Pulmonary artery endothelial cell (primary cell): ENCODE measurements at regions not wholly inside any gene's neighbourhood (a gene's known extent, or its start where the extent isn't known, plus 50 kb on each side); places are given as distances from the start of the nearest gene placed in this dataset.
"Not testable (repeated sequence)": the region's sequence is repeated elsewhere in the genome, so short reads cannot be mapped to it uniquely, and the experiment has no call there.

Experiments used
- DNase-seq: peaks from one replicate; pipeline ENCODE4 v3.0.0-alpha.2; 2011; ENCODE audit warnings: low read depth, low spot score

DNA sequence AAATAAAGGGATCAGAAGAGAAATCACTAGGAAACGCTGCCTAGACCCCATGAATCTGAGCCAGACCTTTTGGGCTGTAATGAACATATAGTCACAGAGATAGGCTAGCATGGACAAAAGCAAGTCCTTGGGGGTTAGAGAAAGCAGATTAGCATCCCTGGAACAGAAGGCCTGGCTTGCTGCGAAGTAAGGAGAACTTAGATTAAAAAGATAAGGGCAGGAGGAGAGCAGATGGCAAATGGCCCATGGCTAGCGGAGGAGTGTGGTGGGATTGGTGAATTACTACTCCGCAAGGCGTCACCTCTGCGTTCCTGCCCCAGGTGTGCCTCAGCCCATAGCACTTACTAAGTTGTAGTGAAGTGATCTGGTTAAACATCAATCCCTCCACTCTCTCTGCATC is 92.3 kb upstream of the ZNF438 start:
- no peak for DNase-seq

DNA sequence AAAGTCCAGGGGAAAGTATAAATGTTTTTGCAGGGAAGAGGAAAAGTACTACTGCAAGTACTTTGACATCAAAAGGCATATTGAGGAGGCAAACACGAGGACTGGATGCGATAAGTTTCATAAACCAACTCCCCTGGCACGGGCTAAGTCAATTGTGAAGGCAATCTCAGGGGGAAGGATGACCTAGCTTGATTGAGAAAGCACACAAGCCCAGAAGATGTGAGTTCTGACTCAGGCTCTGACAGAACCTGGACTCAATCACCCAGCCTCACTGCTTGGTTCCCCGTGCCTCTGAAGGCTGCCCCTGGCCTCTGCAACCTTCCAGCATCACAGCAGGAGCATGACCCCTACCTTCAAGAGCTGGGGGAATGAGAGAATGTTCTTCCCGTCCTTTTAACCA is 93.2 kb upstream of the ZNF438 start:
- no peak for DNase-seq

DNA sequence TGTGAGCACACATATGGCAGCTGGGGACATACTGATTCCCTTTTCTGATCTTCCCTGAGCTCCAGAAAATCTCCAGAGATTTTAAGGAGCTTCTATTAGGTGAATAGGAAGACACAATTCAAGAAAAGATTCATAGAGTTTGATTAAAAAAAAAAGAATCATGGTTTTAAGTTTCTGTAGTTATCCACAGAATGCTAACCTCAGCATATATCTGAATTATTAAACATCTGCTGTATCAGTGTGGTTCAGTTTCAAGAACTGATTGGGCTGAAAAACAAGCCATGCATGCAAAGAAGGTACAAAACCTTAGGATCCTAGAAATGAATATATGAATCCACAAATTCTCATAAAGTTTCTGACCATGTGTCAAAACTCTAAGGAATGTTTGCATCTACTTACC is 94.1 kb upstream of the ZNF438 start:
- no peak for DNase-seq

DNA sequence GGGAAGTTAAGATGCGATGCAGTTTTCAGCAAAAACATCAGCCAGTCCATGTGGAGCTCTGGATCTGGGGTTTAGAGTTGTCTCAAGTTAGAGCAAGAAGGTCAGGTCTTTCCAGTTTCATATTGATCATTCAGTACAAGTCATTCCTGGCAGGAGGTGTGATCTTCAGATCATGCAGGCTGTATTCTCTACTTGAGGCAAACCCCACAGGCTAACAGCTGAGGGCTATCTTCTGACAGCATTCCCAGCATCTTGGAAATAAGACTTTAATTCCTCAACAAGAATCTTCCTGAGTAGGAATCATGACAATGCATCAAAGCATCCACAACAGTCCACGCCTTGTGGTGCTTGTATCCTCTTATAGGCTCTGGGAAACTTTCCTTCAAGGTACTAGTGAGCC is 94.9 kb upstream of the ZNF438 start:
- DNase-seq: no peak

DNA sequence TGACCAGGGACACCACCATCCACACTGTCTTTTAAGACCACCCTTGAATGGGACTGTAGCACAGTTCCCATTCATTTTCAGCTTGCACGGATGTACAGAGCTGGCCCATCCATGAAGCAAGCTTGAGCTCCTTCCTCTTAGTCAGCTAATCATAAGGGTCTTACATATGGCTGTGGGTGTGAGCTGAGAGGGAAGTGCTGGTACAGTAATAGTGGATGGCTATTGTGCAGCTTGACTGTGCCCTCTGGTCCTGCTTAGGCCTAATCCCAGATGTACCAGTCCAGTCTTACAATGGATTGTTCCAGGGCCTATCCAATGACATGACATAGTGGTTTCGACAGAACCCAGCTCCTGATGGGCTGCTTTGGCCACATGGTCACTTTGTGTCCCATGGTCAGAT is 96.9 kb upstream of the ZNF438 start:
- DNase-seq: no peak

DNA sequence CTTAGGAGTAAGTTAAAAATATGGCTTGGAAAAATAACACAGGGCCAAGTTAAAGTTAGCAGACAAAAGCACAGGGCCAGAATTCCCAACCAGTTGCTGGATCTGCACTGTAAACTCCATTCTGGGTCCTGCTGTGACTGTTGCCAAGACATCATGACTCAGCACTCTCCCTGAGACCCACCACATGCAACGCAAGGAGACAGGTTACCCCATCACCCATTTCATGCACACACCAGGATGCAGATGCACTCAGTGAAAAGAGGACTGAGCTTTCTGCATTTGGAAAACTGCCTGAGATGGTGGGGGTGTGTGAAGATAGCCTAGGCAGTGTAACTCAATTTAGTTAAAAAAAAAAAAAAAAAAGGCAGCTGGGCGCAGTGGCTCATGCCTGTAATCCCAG is 97.6 kb upstream of the ZNF438 start:
- no peak for DNase-seq

DNA sequence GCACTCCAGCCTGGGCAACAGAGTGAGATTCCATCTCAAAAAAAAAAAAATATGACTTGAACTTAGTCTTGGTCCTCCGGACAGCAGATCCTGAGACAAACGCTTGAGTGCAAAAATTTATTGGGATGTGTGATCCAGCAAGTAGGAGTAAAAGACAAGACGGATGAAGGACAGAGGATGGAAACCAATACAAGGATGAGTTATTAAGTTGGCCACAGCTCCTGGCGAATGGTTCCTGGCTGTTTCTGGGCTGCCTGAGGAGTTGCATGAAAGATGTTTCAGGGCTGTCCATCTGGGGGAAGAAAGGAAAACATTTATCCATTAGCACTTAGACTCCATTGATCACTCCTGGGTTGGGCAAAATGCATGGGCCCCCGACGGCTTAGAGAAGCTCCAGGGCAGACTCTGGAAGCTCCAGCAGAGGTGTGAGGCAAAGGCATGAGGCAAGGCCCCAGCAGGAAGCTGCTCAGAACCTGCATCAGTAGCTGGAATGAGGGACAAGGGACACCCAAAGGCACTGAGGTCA is 98.3 kb upstream of the ZNF438 start:
- DNase-seq: no peak

DNA sequence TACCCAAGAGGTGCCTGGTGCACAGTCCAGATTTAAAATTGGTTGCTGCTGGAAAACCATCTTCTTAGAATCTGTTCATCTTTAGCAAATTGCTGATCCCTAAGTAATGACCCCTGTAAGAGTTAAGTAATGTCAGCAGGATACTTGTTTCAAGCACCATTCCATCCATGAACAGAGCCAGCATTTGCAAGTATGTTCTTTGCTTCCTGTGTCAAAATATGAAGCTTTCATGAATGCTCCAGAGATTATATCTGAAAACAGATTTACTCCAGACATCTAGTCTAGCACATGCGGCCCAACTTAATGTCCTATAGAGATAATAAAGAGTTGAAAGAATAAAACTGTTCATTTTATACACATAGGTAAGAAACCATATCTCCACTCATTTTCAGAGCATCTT is 98.7 kb upstream of the ZNF438 start:
- DNase-seq: no peak

DNA sequence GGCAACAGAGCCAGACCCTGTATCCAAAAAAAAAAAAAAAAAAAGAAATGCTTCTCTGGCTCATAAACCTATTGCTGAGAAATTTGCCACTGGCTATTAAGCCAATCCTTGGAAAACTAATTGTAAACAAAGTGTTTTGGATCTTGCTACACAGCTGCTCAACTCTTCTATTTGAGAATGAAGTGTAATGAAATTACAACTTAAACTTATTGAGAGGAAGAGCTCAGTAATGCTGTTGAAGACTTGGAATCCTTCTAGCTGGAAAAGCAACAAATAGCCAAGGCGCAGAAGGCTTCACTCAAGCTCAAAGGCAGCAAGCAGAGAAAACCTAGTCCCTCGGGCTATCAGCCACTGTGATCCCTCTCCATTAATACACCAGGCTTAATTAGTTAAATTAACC is 99.6 kb upstream of the ZNF438 start:
- DNase-seq: no peak

DNA sequence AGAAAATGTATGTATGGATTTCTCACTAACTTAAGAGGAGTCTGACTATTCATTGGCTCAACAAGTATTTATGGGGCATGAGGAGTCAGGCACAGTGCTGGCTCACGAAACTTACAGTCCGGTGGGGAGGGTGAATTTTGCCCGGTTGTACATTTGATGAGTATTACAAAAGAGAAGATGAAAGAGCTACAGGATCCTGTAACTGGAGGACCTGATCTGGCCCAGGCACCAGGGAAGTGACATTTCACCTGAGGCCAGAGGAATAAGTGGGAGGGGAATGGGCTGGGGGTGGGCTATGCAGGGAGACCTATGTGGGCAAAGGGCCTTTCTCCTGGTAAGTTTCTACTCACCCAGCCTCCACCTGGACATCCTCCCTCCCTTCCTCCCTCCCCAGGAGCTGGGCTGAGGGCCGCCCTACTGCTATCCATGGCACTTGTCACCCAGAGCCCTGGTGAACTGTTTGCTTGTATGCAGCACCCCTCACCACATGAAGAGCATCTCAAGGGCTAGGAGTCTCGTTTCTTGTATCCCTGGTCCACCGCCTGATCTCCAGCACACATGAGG is 101.1 kb upstream of the ZNF438 start:
- no peak for DNase-seq

DNA sequence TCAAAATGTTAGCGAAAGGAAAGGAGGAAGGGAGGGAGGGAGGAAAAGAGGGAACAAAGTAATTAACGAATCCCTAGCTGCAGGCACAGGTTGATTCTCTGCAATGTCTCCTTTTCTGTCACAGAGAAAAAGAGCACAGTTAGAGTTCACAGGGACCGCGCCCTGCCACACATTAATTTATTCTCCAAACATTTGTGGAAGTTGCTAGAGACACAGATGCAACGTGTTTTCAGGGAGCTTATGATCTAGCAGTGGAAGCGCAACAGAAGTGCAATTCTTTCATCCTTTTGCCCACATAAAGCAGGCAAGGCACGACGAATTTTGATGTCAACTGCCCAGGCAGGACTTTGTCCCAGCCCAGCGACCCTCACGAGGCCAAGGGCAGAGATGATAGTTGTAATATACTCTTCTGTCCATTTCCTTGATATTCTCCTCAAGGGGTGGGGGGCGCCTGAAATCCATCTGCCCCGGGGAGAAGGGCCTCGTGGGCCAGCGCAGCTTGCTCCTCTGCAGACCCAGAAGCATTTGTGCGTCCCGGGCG is 101.7 kb upstream of the ZNF438 start:
- no peak for DNase-seq

DNA sequence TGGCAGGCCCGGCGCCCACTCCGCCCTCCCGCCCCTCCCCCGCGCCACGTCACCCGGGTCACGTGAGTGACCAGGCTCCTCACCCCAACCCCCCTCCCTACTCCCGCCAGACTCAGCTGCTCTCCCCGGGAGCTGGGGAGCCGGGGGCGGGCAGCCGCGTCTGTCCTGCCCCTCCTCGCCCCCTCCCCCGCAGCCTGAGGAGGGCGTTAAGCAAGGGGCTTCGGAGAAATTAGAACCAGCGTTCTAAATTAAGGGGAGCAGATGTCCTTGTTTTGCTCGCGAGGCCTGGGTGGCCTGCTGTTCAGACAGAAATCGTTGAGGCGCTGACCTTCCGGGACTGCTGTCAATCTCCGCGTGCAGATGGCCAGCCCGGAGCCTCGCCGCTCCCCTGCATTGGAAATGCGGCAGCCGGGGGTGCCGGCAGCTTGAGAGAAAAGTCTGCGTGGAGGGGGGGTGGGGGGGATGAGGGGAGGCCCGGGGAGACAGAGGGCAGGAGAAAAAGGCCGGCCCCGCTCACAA is 102.2 kb upstream of the ZNF438 start:
- DNase-seq: no peak

DNA sequence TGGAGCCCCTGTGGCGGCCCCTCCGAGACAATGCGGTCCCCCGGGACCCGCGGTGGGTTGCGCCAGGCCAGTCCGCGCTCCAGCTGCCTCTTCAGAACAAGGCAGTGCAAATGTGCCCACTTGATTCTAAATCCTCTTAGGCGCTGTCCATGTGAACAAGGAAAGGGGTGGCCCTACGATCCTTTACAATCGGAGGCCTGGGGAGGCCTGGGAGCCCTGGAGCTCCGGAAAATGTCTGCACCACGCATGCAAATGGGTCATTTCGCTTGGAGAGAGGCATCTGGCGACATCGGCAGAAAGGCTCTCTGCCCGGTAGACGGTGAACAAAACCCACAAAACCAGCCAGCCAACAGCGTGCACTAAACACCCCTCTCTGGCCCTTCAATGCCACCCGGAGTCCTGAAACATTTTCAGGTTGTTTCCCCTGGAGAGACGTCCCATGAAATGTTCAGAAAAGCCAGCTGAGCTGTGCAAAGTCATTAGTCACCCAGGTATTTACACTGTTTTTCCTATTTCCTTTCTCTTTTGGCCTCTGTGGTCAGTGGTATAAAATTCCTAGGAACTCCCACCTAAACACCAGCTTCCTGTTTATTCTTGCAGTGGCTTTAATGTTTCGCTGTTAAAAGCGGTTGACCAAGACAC is 102.8 kb upstream of the ZNF438 start:
- DNase-seq: peak; percentile 40

DNA sequence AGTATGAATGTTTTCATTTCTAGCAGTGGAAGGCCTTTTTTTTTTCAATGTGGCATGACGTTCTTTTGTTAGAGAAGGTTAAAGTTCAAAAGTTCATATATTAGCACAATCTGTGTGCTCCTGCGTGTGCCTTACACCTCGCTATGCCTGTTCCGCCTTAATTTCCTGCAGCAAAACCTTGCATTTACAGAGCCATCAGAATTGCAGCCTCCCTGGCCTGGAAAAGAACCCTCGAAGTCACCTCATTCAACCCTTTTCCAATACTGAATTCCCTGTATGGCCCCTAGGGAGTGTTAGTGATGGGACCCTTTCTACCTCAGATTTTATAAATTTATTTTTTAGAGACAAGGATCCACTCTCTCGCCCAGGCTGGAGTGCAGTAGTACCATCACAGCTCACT is 103.5 kb upstream of the ZNF438 start:
- DNase-seq: no peak

DNA sequence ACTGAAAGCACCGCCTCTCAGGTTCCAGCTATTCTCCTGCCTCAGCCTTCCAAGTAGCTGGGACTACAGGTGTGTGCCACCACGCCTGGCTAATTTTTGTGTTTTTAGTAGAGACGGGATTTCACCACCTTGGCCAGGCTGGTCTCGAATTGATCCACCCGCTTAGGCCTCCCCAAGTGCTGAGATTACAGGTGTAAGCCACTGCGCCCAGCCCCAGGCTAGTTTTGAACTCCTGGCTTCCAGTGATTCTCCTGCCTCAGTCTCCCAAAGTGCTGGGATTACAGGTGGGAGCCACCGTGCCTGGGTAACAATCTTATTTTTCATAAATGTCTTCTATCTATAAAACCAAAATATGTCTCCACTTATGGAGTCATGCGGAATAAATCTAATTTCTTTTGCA is 104.1 kb upstream of the ZNF438 start:
- not testable (repeated sequence) for DNase-seq

DNA sequence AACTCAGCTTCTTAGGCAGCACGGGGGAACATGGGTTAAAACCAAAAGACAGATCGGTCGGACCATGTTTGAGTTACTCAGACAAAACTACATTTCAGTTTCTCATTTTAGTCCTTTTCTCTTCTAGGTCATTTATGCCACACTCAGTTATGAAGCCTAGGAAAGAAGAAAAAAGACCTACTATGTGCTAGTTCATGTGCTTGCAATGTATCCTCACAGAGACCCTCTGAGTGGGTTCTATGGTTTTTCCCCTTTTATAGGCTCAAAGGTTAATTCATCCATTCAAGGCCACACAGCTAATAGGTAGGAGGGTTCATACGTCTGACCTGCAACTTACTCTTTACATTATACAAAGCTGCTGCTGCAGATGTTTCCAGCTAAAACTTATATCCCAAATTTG is 104.7 kb upstream of the ZNF438 start:
- no peak for DNase-seq

DNA sequence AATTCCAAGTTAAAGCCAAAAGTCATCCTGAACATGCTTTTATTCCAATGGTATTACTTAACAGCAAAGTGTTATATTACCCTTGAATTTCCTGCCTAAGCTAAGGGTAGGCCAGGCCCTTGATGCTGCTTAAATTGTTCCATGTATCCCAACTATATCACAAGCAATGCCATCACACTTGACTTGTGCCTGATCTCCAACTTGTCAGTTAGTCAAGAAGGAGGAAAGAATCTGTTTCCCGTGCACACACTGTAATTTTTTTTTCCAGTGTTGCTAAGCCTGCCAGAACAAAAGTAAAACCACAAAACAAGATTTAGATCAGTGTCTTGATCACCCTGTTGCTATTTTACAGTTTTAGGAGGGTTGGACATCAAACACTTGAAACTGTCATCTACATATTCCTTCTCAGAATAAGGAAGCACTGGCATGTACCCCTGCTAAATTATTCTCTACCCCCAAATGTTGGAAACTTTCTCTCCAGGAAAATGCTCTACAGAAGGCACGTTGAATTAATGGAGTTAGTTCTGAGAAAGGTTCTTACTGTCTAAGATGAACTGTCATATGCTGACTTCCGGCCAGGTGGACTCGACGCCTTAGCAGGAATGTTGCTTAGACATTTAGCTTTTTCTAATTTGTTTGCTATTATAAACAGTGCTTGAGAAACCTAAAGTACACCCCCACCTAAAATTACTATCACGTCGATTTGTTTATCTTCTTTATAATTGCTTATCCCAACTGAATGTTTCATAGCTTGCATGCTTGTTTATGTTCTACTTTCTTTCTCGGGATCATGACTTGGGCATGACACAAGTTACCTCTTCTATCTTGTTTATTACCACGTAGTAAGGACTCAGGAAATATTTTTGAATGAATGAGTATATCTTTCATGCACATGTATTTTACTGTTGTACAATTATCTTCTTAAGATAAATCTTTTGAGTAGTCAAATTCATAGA is 105.5 kb upstream of the ZNF438 start:
- DNase-seq: no peak

DNA sequence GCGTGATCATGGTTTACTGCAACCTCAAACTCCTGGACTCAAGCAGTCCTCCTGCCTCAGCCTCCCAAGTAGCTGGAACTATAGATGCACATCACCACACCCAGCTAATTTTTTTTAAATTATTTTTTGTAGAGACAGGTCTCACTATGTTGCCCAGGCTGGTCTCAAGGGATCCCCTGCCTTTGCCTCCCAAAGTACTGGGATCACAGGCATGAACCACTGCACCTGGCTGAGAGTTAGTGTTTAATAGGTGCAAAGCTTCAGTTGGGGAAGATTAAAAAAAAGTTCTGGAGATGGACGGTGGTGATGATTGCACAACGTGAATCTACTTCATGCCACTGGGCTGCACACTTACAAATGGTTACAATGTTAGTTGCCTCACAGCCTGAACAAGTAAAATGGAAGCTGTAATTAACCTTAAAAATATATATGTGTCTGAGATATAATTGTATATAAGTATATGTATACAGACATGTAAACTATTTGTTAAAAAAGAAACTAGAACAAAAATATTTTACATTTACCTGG is 106.4 kb upstream of the ZNF438 start:
- no peak for DNase-seq

DNA sequence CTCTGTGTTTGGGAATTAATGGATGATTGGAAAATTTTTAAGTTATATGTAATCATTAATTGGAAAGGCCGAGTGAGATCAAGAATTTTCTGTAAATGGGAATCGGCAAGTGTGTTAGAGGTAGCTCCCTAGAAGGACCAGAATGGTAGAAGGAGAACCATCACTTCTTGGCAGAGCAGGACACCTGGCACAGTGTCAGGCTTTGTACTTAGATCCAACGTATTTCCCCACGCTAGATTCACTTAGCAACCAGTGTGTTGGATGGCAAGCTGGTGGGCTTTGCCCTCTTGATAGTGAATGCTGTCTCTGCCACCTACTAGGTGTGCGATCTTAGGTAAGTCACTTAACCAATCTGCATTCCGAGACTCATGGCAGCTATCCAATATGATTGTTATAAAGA is 107.8 kb upstream of the ZNF438 start:
- DNase-seq: no peak

DNA sequence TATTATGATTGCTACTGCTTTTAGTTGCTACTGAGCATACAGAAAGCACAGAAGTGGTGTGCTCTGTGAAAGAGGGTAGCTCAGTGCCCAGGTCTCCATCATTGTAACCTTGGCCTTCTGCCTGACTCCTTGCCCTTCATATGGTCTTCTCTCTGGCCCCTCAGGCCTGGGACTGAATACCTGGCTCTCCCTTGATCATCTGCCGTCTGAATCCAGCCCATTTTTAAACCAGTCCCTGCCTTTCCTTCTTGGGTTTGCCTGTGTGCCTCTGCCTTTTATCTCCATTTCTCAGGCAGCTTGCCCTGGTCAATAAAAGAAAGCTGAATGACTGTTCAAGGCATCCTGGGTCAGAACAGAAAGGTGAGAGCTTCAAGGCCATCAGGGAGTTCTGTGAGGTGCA is 109.1 kb upstream of the ZNF438 start:
- DNase-seq: no peak

DNA sequence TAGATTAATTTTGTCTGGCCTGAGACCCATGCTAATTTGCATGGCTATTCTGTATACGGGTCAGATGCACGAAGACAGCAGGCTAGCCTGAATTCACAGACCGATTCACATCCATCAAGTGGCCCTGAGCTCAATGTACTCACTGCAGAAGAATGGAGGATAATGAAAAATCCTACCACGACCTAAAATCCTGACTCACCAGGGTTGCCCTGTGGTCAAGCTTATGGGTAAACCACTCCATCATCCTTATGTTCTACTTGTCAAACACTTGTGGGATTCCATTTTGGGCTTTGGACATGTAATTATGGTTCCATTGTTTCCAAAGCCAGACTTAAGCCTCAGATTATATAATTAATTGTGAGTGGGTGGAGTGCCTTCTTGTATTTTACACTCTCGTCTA is 110.4 kb upstream of the ZNF438 start:
- no peak for DNase-seq
